Natural killer cell (primary cell): ENCODE measurements at regions not wholly inside any gene's neighbourhood (a gene's known extent, or its start where the extent isn't known, plus 50 kb on each side); places are given as distances from the start of the nearest gene placed in this dataset.

ENCODE experiments used
- ATAC-seq, 3 donors: fragments of 150-1000 bp in 2 of 3; fragments of 200-7000 bp in 1 of 3; cut with Tn5 transposase; 1 replicate in 1 of 3; 2 replicates in 2 of 3; pipeline ENCODE4 v1.10.0; 2021; ENCODE audit warnings: mild to moderate bottlenecking in 2 of 3, moderate library complexity in 2 of 3
- DNase-seq, 2 donors: peaks; one replicate each; pipeline versions ENCODE4 v3.0.0 to v3.0.0-alpha.2; 2013 to 2021; ENCODE audit warnings: mixed read lengths in 1 of 2
- H3K27ac ChIP-seq: one replicate; pipeline ENCODE4 v1.5.1; 2013; ENCODE audit warnings: mild to moderate bottlenecking, low read length
- H3K27me3 ChIP-seq: one replicate; pipeline ENCODE4 v1.6.1; 2013; ENCODE audit warnings: low read length; ENCODE audit not compliant: control insufficient read depth, insufficient read depth
- H3K36me3 ChIP-seq: one replicate; pipeline ENCODE4 v1.6.1; 2013; ENCODE audit warnings: low read length; ENCODE audit not compliant: control insufficient read depth, insufficient read depth
- H3K4me1 ChIP-seq: one replicate; pipeline ENCODE4 v1.6.1; 2013; ENCODE audit warnings: low read length; ENCODE audit not compliant: control insufficient read depth, insufficient read depth
- H3K4me3 ChIP-seq: one replicate; pipeline ENCODE4 v1.5.1; 2013; ENCODE audit warnings: low read length
- H3K9me3 ChIP-seq: one replicate; pipeline ENCODE4 v1.6.1; 2013; ENCODE audit warnings: low read length; ENCODE audit not compliant: control insufficient read depth, insufficient read depth
- H3K27ac Mint-ChIP-seq, 2 donors: one replicate each; pipeline ENCODE4 v1.8.0; 2022; ENCODE audit warnings: mild to moderate bottlenecking in 2 of 2, mixed read lengths in 2 of 2, moderate library complexity in 1 of 2
- H3K27me3 Mint-ChIP-seq, 2 donors: one replicate each; pipeline ENCODE4 v1.8.0; 2022; ENCODE audit warnings: low read depth in 2 of 2, mixed read lengths in 2 of 2
- H3K36me3 Mint-ChIP-seq: one replicate; pipeline ENCODE4 v1.8.0; 2022; ENCODE audit warnings: mixed read lengths
- H3K4me1 Mint-ChIP-seq, 2 donors: one replicate each; pipeline ENCODE4 v1.8.0; 2022; ENCODE audit warnings: mixed read lengths in 2 of 2
- H3K4me3 Mint-ChIP-seq: one replicate; pipeline ENCODE4 v1.8.0; 2022; ENCODE audit warnings: mild to moderate bottlenecking, moderate library complexity, mixed read lengths
- H3K9me3 Mint-ChIP-seq, 2 donors: one replicate each; pipeline ENCODE4 v1.8.0; 2022; ENCODE audit warnings: mixed read lengths in 2 of 2
- WGBS: methylation state at CpG from one replicate; pipeline ENCODE4 v1.1.7; 2013; ENCODE audit warnings: missing lambda C conversion rate; ENCODE audit not compliant: insufficient coverage; 5-methylcytosine and 5-hydroxymethylcytosine counted together
- intact Hi-C: fragments of 100-400 bp; cut with micrococcal nuclease; formaldehyde crosslinking; loops from one replicate; pipeline ENCODE4 v1.14.2; 2022
- TF ChIP-seq, protein P1 (sequence below): fragments of 200-600 bp; IDR thresholded peaks from one replicate; pipeline ENCODE4 v1.8.0; 2022; ENCODE audit warnings: antibody characterized with exemption

DNA sequence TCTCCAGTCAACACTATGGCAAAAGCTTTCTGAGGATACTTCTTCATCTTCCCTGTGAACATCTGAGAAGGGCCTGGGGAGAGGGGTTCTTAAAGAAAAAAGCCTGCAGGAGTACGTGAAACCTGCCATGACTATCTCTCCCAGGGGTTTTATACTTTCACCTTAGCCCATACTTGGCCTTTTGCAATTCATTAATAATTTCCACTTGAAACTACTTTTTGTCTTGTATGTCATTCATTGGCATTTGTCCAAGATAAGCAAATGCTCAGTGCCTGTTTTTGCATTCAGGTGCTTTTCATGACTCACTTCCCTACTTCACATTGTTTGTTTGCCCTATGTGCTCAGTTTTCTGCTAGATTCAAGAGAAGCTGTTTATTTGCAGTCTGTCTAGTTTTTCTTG lies 580.3 kb upstream of the GJE1 start:
- H3K4me3 ChIP-seq: no peak overlapping the region
- H3K4me1 ChIP-seq: no peaks in the 10 kb centered on the region
- WGBS: 82% methylated on average over 1 of the region's 1 CpG
- Mint-ChIP-seq H3K36me3 (peaks cover 9% of the 10 kb centered on the region), H3K27ac (no peak overlapping the region), H3K9me3 (peaks cover 0 to 7% of the 10 kb centered on the region in 2 donors), H3K4me3 (no peak overlapping the region), H3K4me1 (peaks cover 5 to 13% of the 10 kb centered on the region in 2 donors), H3K27me3 (no peaks in the 10 kb centered on the region)
- no peaks in the 10 kb centered on the region for H3K36me3 ChIP-seq
- intact Hi-C loops: no loop called here
- H3K27ac ChIP-seq: no peak overlapping the region
- no peaks in the 10 kb centered on the region for H3K27me3 ChIP-seq
- TF ChIP-seq, protein P1, sequence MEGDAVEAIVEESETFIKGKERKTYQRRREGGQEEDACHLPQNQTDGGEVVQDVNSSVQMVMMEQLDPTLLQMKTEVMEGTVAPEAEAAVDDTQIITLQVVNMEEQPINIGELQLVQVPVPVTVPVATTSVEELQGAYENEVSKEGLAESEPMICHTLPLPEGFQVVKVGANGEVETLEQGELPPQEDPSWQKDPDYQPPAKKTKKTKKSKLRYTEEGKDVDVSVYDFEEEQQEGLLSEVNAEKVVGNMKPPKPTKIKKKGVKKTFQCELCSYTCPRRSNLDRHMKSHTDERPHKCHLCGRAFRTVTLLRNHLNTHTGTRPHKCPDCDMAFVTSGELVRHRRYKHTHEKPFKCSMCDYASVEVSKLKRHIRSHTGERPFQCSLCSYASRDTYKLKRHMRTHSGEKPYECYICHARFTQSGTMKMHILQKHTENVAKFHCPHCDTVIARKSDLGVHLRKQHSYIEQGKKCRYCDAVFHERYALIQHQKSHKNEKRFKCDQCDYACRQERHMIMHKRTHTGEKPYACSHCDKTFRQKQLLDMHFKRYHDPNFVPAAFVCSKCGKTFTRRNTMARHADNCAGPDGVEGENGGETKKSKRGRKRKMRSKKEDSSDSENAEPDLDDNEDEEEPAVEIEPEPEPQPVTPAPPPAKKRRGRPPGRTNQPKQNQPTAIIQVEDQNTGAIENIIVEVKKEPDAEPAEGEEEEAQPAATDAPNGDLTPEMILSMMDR: no peak
- no peaks in the 10 kb centered on the region for H3K9me3 ChIP-seq
- DNase-seq (no peak), ATAC-seq (no peak)

DNA sequence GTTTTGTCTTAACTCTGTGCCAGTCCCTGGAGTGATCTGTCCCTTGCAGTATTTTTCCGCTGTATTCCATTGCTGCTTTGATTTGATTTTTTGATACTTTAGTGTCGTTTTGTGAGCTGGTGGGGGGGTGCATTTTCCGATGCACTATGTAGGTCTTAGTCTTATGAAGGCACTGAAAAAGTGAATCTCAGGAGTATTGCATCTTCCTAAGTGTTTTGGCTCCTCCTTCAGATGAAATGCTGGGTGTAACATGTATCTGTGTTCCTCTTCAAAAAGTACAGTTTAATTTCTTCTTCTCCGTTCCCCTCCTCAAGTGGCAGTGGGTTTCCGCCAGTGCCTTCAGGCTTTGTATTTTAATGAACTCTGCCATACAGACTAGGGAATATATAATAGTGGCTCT lies 580.7 kb upstream of the GJE1 start:
- H3K4me3 ChIP-seq: no peak overlapping the region
- Mint-ChIP-seq H3K4me3 (no peak overlapping the region), H3K27me3 (no peaks in the 10 kb centered on the region), H3K27ac (no peak overlapping the region), H3K9me3 (peaks cover 0 to 7% of the 10 kb centered on the region in 2 donors), H3K36me3 (peaks cover 9% of the 10 kb centered on the region), H3K4me1 (peaks cover 5 to 13% of the 10 kb centered on the region in 2 donors)
- no peaks in the 10 kb centered on the region for H3K27me3 ChIP-seq
- no peak for DNase-seq
- no peak for ATAC-seq
- intact Hi-C loops: no loop called here
- no peak overlapping the region for H3K27ac ChIP-seq
- WGBS: 94% methylated on average over 3 of the region's 5 CpGs
- no peaks in the 10 kb centered on the region for H3K4me1 ChIP-seq
- TF ChIP-seq, protein P1: no peak
- H3K36me3 ChIP-seq: no peaks in the 10 kb centered on the region
- H3K9me3 ChIP-seq: no peaks in the 10 kb centered on the region

DNA sequence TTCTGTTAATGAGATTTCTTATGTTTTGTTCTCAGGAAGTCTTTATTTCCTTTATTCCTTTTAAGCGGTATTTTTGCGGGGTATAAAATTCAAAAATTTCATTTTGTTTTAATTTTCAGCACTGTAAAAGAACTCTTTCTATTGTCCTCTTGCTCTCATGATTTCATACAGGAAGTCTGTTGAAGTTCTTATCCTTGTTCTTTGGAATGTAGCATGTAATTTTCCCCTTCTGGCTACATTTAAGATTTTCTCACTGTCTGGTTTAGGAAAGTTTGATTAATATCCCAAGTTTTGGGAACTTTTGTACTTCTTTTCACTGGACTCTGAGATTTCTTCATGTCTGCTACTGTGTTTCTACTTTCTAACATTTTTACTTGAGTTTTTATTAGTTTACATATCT lies 581.4 kb upstream of the GJE1 start:
- intact Hi-C loops: no loop called here
- H3K36me3 ChIP-seq: no peaks in the 10 kb centered on the region
- no peaks in the 10 kb centered on the region for H3K9me3 ChIP-seq
- ATAC-seq (no peak), DNase-seq (no peak)
- Mint-ChIP-seq H3K4me1 (peaks cover 5 to 13% of the 10 kb centered on the region in 2 donors), H3K9me3 (peaks cover 0 to 7% of the 10 kb centered on the region in 2 donors), H3K36me3 (peaks cover 9% of the 10 kb centered on the region), H3K27me3 (no peaks in the 10 kb centered on the region), H3K4me3 (no peak overlapping the region), H3K27ac (no peak overlapping the region)
- no CpG with 5 or more reads among the region's 2 CpGs for WGBS
- H3K4me1 ChIP-seq: no peaks in the 10 kb centered on the region
- TF ChIP-seq, protein P1: no peak
- H3K4me3 ChIP-seq: no peak overlapping the region
- no peaks in the 10 kb centered on the region for H3K27me3 ChIP-seq
- no peak overlapping the region for H3K27ac ChIP-seq

- H3K27ac Mint-ChIP-seq: no peak overlapping the region
- intact Hi-C loops: no loop called here
- H3K4me3 ChIP-seq: no peak overlapping the region
- no peaks in the 10 kb centered on the region for H3K36me3 ChIP-seq
- ATAC-seq (no peak), DNase-seq (no peak)
- H3K27me3 Mint-ChIP-seq: no peaks in the 10 kb centered on the region
- no peaks in the 10 kb centered on the region for H3K4me1 ChIP-seq
- TF ChIP-seq, protein P1: no peak
- H3K36me3 Mint-ChIP-seq: peaks cover 9% of the 10 kb centered on the region
- H3K27ac ChIP-seq: no peak overlapping the region
- peaks cover 5 to 13% of the 10 kb centered on the region in 2 donors for H3K4me1 Mint-ChIP-seq
- H3K4me3 Mint-ChIP-seq: no peak overlapping the region
- WGBS: no CpG with 5 or more reads among the region's 1 CpG
- no peaks in the 10 kb centered on the region for H3K27me3 ChIP-seq
- H3K9me3 Mint-ChIP-seq: peaks cover 0 to 7% of the 10 kb centered on the region in 2 donors
- no peaks in the 10 kb centered on the region for H3K9me3 ChIP-seq
Measured at GRCh38 chr6:141550471-141550870, 582.3 kb upstream of the GJE1 start.
